Brain pericyte (primary cell): ENCODE measurements at regions not wholly inside any gene's neighbourhood (a gene's known extent, or its start where the extent isn't known, plus 50 kb on each side); places are given as distances from the start of the nearest gene placed in this dataset.

Experiments used
- DNase-seq: peaks from one replicate; pipeline ENCODE4 v3.0.0-alpha.2; 2012; ENCODE audit warnings: low read depth, low spot score

- DNase-seq: no peak
Observed at GRCh38 chr5:143586781-143587362, 183.4 kb upstream of the NR3C1 start.

GRCh38 chr5:143585970-143586369 lies 182.5 kb upstream of the NR3C1 start:
- DNase-seq: no peak

DNA sequence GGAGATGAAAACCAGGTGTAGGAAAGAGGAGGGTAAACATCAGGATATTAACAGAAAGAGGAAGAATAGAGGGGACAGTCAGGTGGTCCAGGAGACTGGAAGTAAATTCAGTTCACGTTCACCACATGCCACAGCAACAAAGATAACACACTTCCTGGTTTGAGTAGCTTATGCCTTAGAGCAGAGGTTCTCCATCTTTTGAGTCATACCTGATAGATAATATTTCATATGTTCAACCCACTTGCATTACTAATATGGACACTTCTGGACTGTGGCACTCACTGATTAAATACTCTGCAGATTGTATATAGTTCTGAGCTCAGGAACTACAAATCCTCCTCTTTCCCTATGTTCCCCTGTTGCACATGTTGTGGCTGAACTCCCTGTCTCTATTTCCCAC lies 179.9 kb upstream of the NR3C1 start:
- no peak for DNase-seq

DNA sequence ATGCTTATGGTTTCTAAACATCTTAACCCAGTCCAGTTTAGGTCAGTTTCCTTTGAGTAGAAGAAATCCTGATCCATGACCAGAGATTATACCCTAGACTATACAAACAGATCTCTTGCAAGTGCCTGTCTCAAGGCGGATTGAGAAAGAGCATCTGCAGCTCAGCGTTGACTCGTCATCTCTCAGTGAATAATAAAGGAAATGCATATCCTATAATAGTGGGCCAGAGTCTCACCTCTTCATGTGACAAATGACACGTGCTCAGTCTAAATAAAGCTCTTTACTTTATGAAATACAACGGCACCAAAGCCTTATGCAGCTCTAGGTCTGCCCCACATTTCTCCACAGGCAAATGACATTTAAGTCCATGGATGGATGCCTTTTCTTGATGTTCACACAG lies 179.4 kb upstream of the NR3C1 start:
- DNase-seq: no peak

DNA sequence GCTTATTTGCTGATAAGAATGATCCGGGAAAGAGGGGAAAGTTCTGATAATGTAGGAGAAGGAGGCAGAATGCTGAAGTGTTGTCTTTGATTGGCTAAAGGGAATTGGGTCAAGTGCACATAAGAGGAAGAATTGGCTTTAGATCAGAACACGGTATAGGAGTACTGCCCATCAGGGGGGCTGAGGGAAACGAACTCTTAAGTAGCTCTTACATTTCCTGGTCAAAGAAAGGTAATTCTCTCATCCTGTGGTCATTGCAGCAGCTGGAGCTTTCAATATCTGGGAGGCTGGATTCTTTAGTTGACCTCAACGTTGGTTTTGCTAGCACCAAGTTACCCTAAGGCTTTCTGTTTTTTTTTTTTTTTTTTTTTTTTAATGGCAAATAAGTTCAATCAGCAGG lies 178.7 kb upstream of the NR3C1 start:
- DNase-seq: no peak

GRCh38 chr5:143581649-143582048 lies 178.2 kb upstream of the NR3C1 start:
- DNase-seq: no peak

- no peak for DNase-seq
Observed at GRCh38 chr5:143581147-143581546, 177.7 kb upstream of the NR3C1 start.

- DNase-seq: no peak
Observed at GRCh38 chr5:143576711-143577484, 173.4 kb upstream of the NR3C1 start.

- no peak for DNase-seq
Observed at GRCh38 chr5:143575286-143575685, 171.8 kb upstream of the NR3C1 start.

- DNase-seq: no peak
Observed at GRCh38 chr5:143574236-143574635, 170.8 kb upstream of the NR3C1 start.

DNA sequence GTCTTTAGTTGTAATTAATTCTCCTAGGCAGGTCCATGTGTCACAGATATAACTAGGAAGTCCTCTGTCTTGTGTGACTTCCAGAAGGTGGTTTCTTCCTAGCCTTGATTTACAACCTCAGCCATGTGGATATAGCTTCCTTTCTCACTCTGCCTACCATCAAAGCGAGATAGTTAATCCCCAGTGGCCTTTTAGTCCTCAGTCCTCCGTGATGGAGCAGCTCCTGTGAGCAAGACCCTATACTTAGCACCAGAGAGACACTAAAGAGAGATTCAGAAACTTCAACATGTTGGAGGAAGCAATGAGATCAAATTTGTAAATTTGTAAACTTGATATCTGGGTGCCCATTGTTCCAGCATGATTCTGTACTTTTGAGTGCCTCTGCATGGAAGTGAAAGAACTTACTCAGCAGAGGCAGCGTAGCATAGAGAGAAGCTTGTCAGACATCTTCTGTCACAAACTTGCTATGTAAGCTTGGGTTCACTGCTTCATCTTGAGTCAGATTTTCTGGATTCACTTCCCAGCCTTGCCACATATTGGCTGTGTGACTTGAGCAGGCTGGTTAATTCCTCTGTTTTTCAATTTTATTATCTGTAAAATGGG lies 170.2 kb upstream of the NR3C1 start:
- no peak for DNase-seq

- DNase-seq: no peak
Observed at GRCh38 chr5:143572671-143573070, 169.2 kb upstream of the NR3C1 start.

GRCh38 chr5:143571642-143572624 lies 168.4 kb upstream of the NR3C1 start:
- no peak for DNase-seq

DNA sequence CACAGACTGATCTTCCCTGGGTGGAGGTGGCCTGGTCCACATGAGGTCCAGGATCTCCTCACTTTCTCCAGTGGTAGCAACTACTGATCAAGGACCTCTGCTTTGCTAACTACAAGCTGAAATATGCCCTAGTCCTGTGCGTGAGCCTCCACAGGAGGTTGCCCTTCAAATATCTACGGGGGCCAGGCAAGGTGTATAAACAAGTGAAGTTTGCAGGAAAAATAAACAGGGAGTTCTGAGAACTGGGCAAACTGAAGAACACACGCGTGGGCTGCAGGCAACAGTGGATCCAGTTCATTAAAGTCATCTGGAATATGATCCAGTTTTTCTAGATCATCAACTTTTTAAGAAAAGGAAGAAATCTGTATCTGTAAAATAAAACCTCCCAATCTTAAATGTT lies 167.5 kb upstream of the NR3C1 start:
- no peak for DNase-seq

DNA sequence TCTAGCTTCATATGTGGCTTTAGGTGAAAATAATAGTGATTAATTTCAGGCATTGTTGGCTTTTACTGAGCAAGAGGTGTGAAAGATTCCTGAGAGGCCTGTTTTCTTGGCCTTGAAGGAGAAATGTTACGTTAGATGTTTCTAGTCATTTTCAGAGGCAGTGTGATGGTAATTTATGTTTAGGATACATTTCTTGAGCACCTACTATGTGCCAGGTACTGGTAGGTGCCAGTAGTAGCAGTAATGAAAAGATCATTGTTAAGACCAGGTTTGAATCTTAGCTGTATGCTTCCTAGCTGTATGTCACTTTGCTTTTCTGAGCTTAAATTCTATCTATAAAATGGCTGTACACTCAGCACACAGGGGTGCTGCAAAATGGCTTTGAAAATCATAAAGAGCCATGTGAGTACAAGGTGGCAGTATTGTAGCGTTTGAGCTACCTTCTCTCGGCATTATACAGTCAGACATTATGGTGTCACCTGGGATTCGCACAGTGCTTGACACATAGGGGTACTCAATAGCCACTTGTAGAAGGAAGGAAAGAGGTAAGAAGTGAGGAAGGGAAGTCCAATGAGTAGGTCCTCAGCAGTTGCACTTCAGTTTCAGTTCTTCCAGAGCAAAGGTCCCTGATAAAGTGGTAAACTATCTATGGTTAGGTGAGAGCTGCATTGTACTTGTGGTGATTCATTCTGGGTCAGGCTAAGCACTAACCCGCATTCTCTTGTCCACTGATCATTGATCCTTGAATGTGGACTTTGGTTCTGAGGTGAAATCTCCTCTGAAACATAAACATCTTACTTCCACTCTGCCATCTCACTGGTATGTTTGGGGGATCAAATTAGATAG lies 166.5 kb upstream of the NR3C1 start:
- DNase-seq: no peak

DNA sequence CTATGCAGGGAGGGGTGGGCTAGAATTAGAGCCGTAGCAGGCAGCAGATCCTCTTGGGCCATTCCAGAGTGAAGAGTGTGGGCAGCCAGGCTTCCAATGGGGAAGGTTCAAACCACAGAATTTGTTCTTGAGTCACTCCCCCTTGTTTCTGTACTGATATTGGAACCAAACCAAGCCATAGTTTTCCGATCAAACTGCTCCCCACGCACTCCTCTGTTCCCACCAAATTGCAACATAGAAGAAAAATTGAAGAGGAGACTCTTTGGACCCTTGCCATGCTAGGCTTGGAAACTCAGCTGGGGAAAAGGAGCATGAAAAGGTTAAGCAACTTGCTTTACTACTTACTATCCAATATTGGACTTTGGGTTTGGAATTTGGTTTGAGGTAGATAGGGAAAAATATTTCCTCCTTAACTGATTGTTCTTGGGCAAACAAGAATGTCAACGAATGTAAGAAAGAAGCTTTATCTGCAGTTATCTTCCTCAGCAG lies 165.8 kb upstream of the NR3C1 start:
- no peak for DNase-seq

GRCh38 chr5:143567583-143568504 lies 164.4 kb upstream of the NR3C1 start:
- no peak for DNase-seq

DNA sequence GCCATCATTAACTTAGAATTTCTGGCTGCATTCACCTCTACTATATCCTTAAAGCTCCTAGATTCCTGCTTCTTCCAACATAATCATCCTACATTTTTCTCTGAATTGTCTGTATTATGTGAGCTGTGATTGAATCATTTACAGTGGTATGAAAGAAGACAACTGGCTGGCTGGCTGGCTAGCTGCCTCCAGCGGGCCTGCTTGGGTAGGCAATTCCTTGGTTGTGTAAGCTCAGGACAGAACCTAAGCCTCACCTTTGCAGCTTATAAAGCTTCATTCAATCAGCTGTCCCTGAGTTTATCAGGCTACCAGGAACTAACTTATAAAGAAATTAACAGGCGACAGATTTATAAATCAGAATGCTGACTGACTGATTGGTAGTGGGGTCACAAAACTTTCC lies 162.7 kb upstream of the NR3C1 start:
- DNase-seq: no peak

DNA sequence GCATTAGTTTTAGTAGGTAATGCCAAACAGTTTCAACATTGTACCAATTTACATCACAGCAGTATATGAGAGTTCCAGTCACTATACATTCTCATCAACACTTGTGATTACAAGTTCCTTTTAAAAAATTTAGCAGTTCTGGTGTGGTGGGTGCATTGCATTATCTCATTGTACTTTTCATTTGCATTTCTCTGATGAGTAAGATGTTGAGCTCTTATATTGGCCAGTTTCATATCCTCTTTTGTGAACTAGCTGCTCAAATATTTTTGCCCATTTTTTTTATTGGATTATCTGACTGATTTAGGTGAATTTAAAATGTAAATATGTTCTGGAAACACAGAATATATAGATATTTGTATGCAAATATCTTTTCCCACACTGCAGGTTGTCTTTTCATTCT lies 160.9 kb upstream of the NR3C1 start:
- no peak for DNase-seq

DNA sequence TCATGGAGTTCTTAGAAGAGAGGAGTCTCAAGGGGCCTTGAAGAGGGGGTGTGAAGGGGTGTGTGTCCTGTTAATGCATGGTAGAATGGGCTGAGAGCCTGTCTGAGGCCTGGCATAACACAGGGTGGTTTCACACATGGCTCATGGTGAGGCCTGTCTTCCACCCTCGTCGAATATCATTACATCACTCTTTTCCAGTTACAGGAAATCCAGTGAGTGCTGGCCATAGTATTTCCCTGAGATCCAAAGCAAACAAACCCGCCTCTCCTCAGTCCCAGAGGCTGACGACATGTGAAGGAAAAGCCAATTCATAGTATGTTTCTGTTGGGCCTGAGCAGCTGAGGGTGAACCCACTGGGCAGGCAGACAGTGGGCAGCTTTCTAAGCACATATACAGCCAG lies 159.4 kb upstream of the NR3C1 start:
- peak; percentile 65 for DNase-seq
